Testis (tissue), 2 donors: ENCODE measurements at regions not wholly inside any gene's neighbourhood (a gene's known extent, or its start where the extent isn't known, plus 50 kb on each side); places are given as distances from the start of the nearest gene placed in this dataset.

ENCODE experiments used
- DNase-seq: peaks from one replicate; pipeline ENCODE4 v3.0.0-alpha.2; 2019
- H3K27ac ChIP-seq, 2 donors: fragments of 200-600 bp; sonication (generic); one replicate each; pipeline ENCODE4 v1.5.1; 2019
- H3K27me3 ChIP-seq: fragments of 200-600 bp; sonication (generic); one replicate; pipeline ENCODE4 v1.5.1; 2019
- H3K36me3 ChIP-seq: fragments of 200-600 bp; sonication (generic); one replicate; pipeline ENCODE4 v1.5.1; 2017; ENCODE audit warnings: low read depth; ENCODE audit errors: missing control alignments
- H3K4me1 ChIP-seq: fragments of 200-600 bp; sonication (generic); one replicate; pipeline ENCODE4 v1.5.1; 2019
- H3K4me3 ChIP-seq, 2 donors: fragments of 200-600 bp; sonication (generic); one replicate each; pipeline ENCODE4 v1.5.1; 2017 to 2019
- H3K9me3 ChIP-seq: fragments of 200-600 bp; sonication (generic); one replicate; pipeline ENCODE4 v1.5.1; 2017
- CTCF ChIP-seq, 3 experiments: fragments of 450-650 bp in 2 of 3; fragments of 200-600 bp in 1 of 3; sonication (generic) in 1 of 3; IDR thresholded peaks; one replicate each; pipeline ENCODE4 v1.5.1; 2016 to 2019; ENCODE audit warnings: antibody characterized with exemption in 3 of 3, mild to moderate bottlenecking in 2 of 3, moderate library complexity in 1 of 3
- POLR2A ChIP-seq: fragments of 450-650 bp; IDR thresholded peaks from one replicate; pipeline ENCODE4 v1.6.1; 2017; ENCODE audit warnings: antibody characterized with exemption, mild to moderate bottlenecking, moderate library complexity
- WGBS, 2 donors: methylation state at CpG; one replicate each; pipeline ENCODE4 v1.1.5; 2018; 5-methylcytosine and 5-hydroxymethylcytosine counted together
- intact Hi-C: fragments of 100-400 bp; cut with DNase I; formaldehyde crosslinking; loops from one replicate; pipeline ENCODE4 v1.15.1; 2023; ENCODE audit warnings: low total_unique reads

DNA sequence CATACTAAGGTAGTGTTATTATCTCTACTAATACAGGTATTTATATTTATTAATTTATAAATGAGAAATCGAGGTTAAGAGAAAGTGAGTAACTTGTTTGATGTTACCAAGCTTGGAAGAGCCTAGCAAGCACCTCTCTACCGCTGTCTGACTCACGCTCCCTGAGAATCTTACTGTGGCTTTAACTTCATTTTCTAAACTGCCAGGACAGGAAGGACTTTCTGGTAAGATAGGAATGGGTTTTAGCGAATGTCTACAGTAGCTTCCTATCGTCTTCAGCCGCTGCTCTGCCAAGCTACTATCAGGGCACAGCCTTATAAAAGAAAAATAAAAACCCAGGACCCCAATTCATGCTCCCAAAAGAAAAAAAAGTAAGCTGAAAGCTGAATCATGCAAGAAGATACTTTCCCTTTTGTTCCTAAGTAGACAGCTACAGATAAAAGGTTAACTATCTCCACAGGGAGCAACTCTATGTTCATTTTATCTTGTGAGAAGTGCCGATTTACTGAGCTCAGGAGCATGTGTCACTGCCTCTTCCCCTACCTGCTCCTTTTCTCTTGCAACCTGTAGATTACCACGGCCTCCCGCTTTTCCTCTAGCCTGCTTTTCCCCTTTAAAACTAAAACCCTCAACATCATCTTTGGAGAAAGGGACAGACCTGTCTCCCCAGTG is 60.2 kb downstream of the THNSL1 start:
- Histone ChIP-seq H3K27ac (no peak overlapping the region), H3K4me3 (no peak overlapping the region), H3K27me3 (no peaks in the 10 kb centered on the region), H3K9me3 (no peaks in the 10 kb centered on the region), H3K4me1 (peaks cover 5% of the 10 kb centered on the region), H3K36me3 (no peaks in the 10 kb centered on the region)
- WGBS, 2 donors = 61 to 68% methylated on average over 9 of the region's 9 CpGs
- intact Hi-C loops = no loop called here
- TF ChIP-seq POLR2A (no peak), CTCF (IDR thresholded peaks at IDR 0.05) (no peak)
- no peak for DNase-seq

DNA sequence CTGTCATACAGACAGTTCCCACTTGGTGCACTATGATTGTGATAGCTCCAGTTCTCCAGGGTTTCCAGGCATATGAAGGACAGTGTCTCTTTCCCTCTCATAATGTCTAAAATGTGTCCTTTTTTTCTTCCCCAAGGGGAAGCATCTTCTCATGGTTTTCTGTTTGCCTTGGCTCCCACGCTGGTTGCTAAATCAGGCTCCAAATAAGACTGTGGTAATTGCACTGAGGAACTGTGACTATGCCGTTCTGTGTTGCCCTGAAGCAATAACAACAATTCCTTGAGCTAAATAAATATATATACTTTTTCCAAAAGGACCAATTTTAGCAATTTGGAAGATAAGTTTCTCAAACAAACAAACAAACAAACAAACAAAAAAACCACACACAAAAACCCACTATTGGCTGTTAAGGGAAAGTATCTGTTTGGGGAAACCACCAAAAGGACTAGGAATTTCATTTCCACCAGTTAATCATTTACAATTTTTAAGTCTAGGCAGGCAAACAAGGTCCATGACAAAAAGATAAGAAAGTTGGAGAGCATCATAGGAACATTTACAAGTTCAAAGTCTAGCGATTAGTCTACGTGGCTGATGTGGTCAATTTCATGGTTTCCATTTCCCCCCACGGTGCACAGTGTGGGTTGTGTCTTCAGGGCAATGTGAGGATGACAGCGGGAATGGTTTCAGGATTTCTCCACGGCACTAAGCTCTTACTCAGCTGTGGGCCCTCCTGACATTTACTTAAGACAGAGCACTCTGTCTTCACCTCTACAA is 62.4 kb downstream of the THNSL1 start:
- H3K36me3 ChIP-seq = no peaks in the 10 kb centered on the region
- TF ChIP-seq POLR2A (no peak), CTCF (IDR thresholded peaks at IDR 0.05) (no peak)
- H3K9me3 ChIP-seq = no peaks in the 10 kb centered on the region
- no peak overlapping the region for H3K4me3 ChIP-seq
- no peak overlapping the region for H3K27ac ChIP-seq
- 61 to 74% methylated on average over 7 of the region's 7 CpGs for WGBS, 2 donors
- no peak for DNase-seq
- intact Hi-C loops = no loop called here
- H3K4me1 ChIP-seq = peaks cover 11% of the 10 kb centered on the region
- H3K27me3 ChIP-seq = no peaks in the 10 kb centered on the region

DNA sequence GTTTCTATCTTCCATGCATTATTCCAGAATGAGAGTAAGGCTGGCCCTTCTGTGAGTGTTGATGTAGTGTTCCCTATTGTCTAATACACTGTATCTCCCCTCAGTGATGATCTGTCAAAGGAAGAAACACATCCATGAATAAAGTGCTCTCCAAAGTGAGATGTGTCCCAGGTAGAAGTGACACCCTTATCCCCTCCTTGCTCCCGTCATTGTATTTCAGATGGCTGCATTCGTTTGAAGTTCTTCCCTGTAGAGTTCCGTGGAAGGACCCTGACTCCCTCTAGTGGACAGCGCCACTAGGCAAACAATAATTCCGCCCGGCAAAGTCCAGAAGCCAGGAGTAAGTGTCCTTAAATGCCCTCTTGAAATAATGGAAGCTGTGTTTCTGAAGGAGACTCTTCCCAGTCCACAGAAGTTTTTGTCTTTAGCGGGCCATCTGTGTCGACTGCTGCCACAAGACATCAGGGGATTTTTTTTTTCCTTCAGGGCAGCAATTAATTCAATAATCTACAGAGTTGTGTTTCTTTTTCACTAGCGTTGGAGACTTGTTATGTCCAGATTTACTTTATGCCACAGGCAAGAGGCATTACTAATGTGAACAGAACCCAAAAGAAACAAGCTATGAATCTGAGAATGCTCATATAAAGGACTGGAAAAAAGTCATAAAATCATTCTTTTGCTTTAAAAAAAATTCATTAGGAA is 64.6 kb downstream of the THNSL1 start:
- Histone ChIP-seq H3K4me1 (peaks cover 11% of the 10 kb centered on the region), H3K27ac (peak overlapping the region in 1 of 2 donors; percentile 36), H3K27me3 (no peaks in the 10 kb centered on the region), H3K9me3 (no peaks in the 10 kb centered on the region), H3K36me3 (no peaks in the 10 kb centered on the region), H3K4me3 (no peak overlapping the region)
- TF ChIP-seq POLR2A = no peak
- peak; percentile 81 to 83 (median 82) for TF ChIP-seq CTCF (IDR thresholded peaks at IDR 0.05)
- peak; percentile 90 for DNase-seq
- intact Hi-C loops = no loop called here
- 23 to 27% methylated on average over 9 of the region's 9 CpGs for WGBS, 2 donors

GRCh38 chr10:25082276-25083204 is 66.1 kb downstream of the THNSL1 start:
- Histone ChIP-seq H3K4me3 (no peak overlapping the region), H3K4me1 (peaks cover 11% of the 10 kb centered on the region), H3K36me3 (no peaks in the 10 kb centered on the region), H3K27me3 (no peaks in the 10 kb centered on the region), H3K9me3 (no peaks in the 10 kb centered on the region), H3K27ac (no peak overlapping the region)
- no peak for DNase-seq
- TF ChIP-seq CTCF (IDR thresholded peaks at IDR 0.05) = no peak
- TF ChIP-seq POLR2A = no peak
- 50 to 61% methylated on average over 8 of the region's 8 CpGs for WGBS, 2 donors
- intact Hi-C loops = no loop called here
